ENCODE measurements at regions not wholly inside any gene's neighbourhood (a gene's known extent, or its start where the extent isn't known, plus 50 kb on each side); places are given as distances from the start of the nearest gene placed in this dataset.

GRCh38 chr17:77484111-77484510, 343.3 kb downstream of the SEC14L1 start (continued):
- TF ChIP-seq CBX5 (IDR thresholded peaks at IDR 0.05; ENCODE audit: borderline replicate concordance, low read depth) (no peak), FOXK2 (conservative IDR thresholded peaks at IDR 0.05 in 1 of 2, IDR thresholded peaks at IDR 0.05 in 1 of 2; ENCODE audit: low read depth in 2 of 2) (no peak), ZSCAN29 (IDR thresholded peaks at IDR 0.05) (no peak), MAFF (IDR thresholded peaks at IDR 0.05; ENCODE audit: low read length) (no peak), GABPB1 (CRISPR knock-in tag; IDR thresholded peaks at IDR 0.05) (no peak)

DNA sequence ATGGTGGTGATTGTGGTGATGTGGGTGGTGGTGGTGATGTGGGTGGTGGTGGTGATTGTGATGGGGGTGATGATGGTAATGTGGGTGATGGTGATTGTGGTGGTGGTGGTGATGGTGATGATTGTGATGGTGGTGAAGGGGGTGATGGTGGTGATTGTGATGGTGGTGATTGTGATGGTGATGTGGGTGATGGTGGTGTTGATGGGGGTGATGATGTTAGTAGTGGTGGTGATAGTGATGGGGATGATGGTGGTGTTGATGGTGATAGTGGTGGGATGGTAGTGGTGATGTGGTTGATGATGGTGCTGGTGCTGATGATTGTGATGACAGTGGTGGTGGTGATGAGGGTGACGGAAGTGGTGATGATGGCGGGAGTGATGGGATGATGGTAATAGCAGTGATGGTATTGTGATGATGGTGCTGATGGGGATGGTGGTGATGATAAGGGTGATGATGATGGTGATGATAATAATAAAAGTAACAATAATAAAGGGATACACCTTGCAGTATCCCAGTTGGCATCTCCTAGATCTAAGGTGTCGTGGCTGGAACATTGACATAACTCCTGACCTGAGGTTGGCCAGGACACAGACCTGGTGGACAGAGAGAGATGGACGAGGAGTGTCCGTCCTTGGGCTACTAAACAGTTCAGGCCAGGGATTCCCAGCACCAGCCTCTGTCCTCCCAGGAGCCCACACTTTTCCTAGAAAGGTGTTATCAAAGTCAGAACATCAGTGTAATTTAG, 344.5 kb downstream of the SEC14L1 start:
- in situ Hi-C loops (cut with MboI) (no loop called here), intact Hi-C loops (cut with micrococcal nuclease) (no loop called here)
- FAIRE-seq (no peak), DNase-seq (ENCODE audit: extremely low read depth in 1 of 4, low spot score in 3 of 4) (no peak), ATAC-seq (no peak)
- ChIA-PET POLR2A (no interaction called here), CTCF (ENCODE audit: low intra/inter-chr PET ratio) (no interaction called here)
- Histone ChIP-seq H3K9me3 (replicated peaks; ENCODE audit: control insufficient read depth, insufficient read depth, low read depth, low read length) (no peaks in the 10 kb centered on the region), H3K4me3 (no peak overlapping the region), H3K79me2 (ENCODE audit: control insufficient read depth, insufficient read depth, low read length) (peaks cover 11% of the 10 kb centered on the region; the same call in 2 of the 3 replicates), H3K4me2 (ENCODE audit: insufficient read depth, low read length) (no peak overlapping the region), H3K9ac (ENCODE audit: insufficient read depth in 1 of 2, low read depth in 2 of 2, low read length in 2 of 2) (no peak overlapping the region), H4K20me1 (replicated peaks; ENCODE audit: control insufficient read depth, insufficient read depth, low read length) (no peaks in the 10 kb centered on the region), H3K4me1 (replicated peaks in 1 of 2; ENCODE audit: control insufficient read depth in 2 of 2, insufficient read depth in 2 of 2, low read length in 2 of 2) (peaks cover 0 to 20% of the 10 kb centered on the region in 2 experiments; a peak in 2 of 5 replicates), H3K27me3 (ENCODE audit: control insufficient read depth in 2 of 2, insufficient read depth in 2 of 2, low read length in 2 of 2) (no peaks in the 10 kb centered on the region), H2AFZ (ENCODE audit: low read depth, low read length) (no peak overlapping the region), H3K36me3 (ENCODE audit: control insufficient read depth, insufficient read depth, low read length) (peaks cover 61% of the 10 kb centered on the region; the same call in 1 of the 3 replicates), H3K9me1 (ENCODE audit: control insufficient read depth, insufficient read depth, low read length) (no peaks in the 10 kb centered on the region), H3K27ac (ENCODE audit: extremely low read depth, low read depth, low read length) (no peak overlapping the region)
- TF ChIP-seq SMAD4 (CRISPR knock-in tag; conservative IDR thresholded peaks at IDR 0.05) = no peak
- TF ChIP-seq, protein P1, sequence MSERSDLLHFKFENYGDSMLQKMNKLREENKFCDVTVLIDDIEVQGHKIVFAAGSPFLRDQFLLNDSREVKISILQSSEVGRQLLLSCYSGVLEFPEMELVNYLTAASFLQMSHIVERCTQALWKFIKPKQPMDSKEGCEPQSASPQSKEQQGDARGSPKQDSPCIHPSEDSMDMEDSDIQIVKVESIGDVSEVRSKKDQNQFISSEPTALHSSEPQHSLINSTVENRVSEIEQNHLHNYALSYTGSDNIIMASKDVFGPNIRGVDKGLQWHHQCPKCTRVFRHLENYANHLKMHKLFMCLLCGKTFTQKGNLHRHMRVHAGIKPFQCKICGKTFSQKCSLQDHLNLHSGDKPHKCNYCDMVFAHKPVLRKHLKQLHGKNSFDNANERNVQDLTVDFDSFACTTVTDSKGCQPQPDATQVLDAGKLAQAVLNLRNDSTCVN (CRISPR knock-in tag; IDR thresholded peaks at IDR 0.05) = 0 out of 2 replicates have a peak, but pooled peaks have one; percentile 36
- TF ChIP-seq, protein P2, sequence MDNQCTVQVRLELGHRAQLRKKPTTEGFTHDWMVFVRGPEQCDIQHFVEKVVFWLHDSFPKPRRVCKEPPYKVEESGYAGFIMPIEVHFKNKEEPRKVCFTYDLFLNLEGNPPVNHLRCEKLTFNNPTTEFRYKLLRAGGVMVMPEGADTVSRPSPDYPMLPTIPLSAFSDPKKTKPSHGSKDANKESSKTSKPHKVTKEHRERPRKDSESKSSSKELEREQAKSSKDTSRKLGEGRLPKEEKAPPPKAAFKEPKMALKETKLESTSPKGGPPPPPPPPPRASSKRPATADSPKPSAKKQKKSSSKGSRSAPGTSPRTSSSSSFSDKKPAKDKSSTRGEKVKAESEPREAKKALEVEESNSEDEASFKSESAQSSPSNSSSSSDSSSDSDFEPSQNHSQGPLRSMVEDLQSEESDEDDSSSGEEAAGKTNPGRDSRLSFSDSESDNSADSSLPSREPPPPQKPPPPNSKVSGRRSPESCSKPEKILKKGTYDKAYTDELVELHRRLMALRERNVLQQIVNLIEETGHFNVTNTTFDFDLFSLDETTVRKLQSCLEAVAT (IDR thresholded peaks at IDR 0.05) = peak in 1 of 2 experiments; percentile 9; a peak in 1 of 4 replicates
- no TSS peak for BruUV-seq (replicated peaks)
- WGBS (ENCODE audit: insufficient coverage, low coverage, missing lambda C conversion rate) = 90% methylated on average over 5 of the region's 5 CpGs
